Neutrophil (primary cell): ENCODE measurements at regions not wholly inside any gene's neighbourhood (a gene's known extent, or its start where the extent isn't known, plus 50 kb on each side); places are given as distances from the start of the nearest gene placed in this dataset.

Experiments
- H3K27ac ChIP-seq: fragments of 200-600 bp; sonication (generic); 2 replicates; pipeline ENCODE4 v1.5.1; 2016; ENCODE audit warnings: mild to moderate bottlenecking, moderate library complexity
- H3K27me3 ChIP-seq: fragments of 200-600 bp; sonication (generic); 2 replicates; pipeline ENCODE4 v1.6.0; 2016; ENCODE audit warnings: mild to moderate bottlenecking
- H3K36me3 ChIP-seq: fragments of 200-600 bp; sonication (generic); 2 replicates; pipeline ENCODE4 v1.5.1; 2017
- H3K4me1 ChIP-seq, 2 experiments: fragments of 200-600 bp in 1 of 2; sonication (generic) in 1 of 2; 1 replicate in 1 of 2; 2 replicates in 1 of 2; pipeline versions ENCODE4 v1.5.1 to v1.6.1; 2013 to 2016; ENCODE audit warnings: low read depth in 1 of 2, low read length in 1 of 2, mild to moderate bottlenecking in 1 of 2, moderate library complexity in 1 of 2; ENCODE audit not compliant: control insufficient read depth in 1 of 2, insufficient read depth in 1 of 2
- H3K4me3 ChIP-seq, 2 experiments: fragments of 200-600 bp in 1 of 2; sonication (generic) in 1 of 2; 1 replicate in 1 of 2; 2 replicates in 1 of 2; pipeline ENCODE4 v1.5.1; 2013 to 2016; ENCODE audit warnings: low read depth in 1 of 2, low read length in 1 of 2, mild to moderate bottlenecking in 1 of 2, moderate library complexity in 1 of 2
- H3K9me3 ChIP-seq: fragments of 200-600 bp; sonication (generic); 2 replicates; pipeline ENCODE4 v1.5.1; 2016
- CTCF ChIP-seq: fragments of 200-600 bp; sonication (generic); IDR thresholded peaks from 2 replicates; pipeline ENCODE4 v1.5.1; 2016; ENCODE audit warnings: antibody characterized with exemption

DNA sequence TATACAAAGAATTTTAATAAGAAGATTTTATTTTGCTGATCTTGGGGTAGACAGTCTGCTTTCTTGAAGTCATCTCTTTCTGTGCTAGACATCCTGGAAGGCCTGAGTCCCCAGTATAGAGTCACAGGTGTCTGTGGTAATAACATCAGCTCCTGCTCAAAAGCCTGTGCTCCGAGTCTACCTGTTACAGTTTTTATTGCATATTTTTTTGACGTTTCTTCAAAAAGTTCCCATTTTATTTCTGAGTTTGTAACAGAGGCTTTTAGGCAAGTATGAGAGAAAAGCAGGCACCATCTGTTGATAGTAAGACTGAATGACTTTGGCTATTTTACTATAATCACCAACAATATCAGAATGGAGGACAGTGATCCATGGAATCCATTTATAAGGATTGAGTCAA is 58.0 kb upstream of the WDR26 start:
- no peaks in the 10 kb centered on the region for H3K4me1 ChIP-seq
- H3K4me3 ChIP-seq = no peak overlapping the region
- no peaks in the 10 kb centered on the region for H3K27me3 ChIP-seq
- no peaks in the 10 kb centered on the region for H3K9me3 ChIP-seq
- no peak for TF ChIP-seq CTCF
- no peak overlapping the region for H3K27ac ChIP-seq
- no peaks in the 10 kb centered on the region for H3K36me3 ChIP-seq

DNA sequence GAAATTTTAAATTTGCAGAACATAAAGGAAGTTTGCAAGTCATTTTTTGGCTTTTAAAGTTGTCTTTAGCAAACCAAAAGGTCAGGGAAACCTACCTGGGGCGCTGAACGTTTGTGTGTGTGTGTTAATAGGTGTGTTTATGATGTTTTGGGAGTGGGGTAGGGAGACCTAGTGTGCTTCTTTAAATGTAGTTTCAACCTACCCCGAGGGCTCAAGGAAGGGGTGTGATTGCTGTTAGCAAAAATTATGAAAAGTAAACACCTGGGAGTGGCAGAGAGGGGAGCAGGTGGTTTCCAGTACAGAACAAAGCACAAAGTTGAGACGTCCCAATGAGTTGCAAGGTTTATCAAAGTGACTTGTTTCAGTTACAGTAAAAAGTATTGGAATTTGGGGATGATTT is 58.7 kb upstream of the WDR26 start:
- no peaks in the 10 kb centered on the region for H3K9me3 ChIP-seq
- TF ChIP-seq CTCF = no peak

GRCh38 chr1:224494343-224494742 is 59.7 kb upstream of the WDR26 start:
- TF ChIP-seq CTCF = no peak
- no peaks in the 10 kb centered on the region for H3K36me3 ChIP-seq
- no peak overlapping the region for H3K4me3 ChIP-seq
- no peaks in the 10 kb centered on the region for H3K4me1 ChIP-seq
- no peaks in the 10 kb centered on the region for H3K9me3 ChIP-seq
- no peak overlapping the region for H3K27ac ChIP-seq
- no peaks in the 10 kb centered on the region for H3K27me3 ChIP-seq

More for the DNA sequence above, 58.7 kb upstream of the WDR26 start:
- no peak overlapping the region for H3K27ac ChIP-seq
- no peak overlapping the region for H3K4me3 ChIP-seq
- no peaks in the 10 kb centered on the region for H3K36me3 ChIP-seq
- no peaks in the 10 kb centered on the region for H3K4me1 ChIP-seq
- no peaks in the 10 kb centered on the region for H3K27me3 ChIP-seq

- Histone ChIP-seq H3K9me3 (no peaks in the 10 kb centered on the region), H3K4me3 (no peak overlapping the region), H3K36me3 (no peaks in the 10 kb centered on the region), H3K4me1 (no peaks in the 10 kb centered on the region), H3K27me3 (no peaks in the 10 kb centered on the region), H3K27ac (no peak overlapping the region)
- TF ChIP-seq CTCF = no peak
Measured at GRCh38 chr1:224495866-224496265, 61.3 kb upstream of the WDR26 start.

- no peak overlapping the region for H3K4me3 ChIP-seq
- no peaks in the 10 kb centered on the region for H3K4me1 ChIP-seq
- TF ChIP-seq CTCF = no peak
- H3K9me3 ChIP-seq = no peaks in the 10 kb centered on the region
- no peak overlapping the region for H3K27ac ChIP-seq
- no peaks in the 10 kb centered on the region for H3K27me3 ChIP-seq
- no peaks in the 10 kb centered on the region for H3K36me3 ChIP-seq
Measured at GRCh38 chr1:224496826-224497225, 62.2 kb upstream of the WDR26 start.
